ENCODE measurements at regions not wholly inside any gene's neighbourhood (a gene's known extent, or its start where the extent isn't known, plus 50 kb on each side); places are given as distances from the start of the nearest gene placed in this dataset.

GRCh38 chr1:34330061-34330460 is 153.4 kb downstream of the C1orf94 start:
- no peak for DNase-seq (ENCODE audit: low read depth)

GRCh38 chr1:34331020-34331926 is 154.6 kb downstream of the C1orf94 start:
- DNase-seq (ENCODE audit: low read depth): no peak

GRCh38 chr1:34332996-34333395 is 156.3 kb downstream of the C1orf94 start:
- DNase-seq (ENCODE audit: low read depth): no peak

- no peak for DNase-seq (ENCODE audit: low read depth)
Measured at GRCh38 chr1:34338871-34339270, 162.2 kb downstream of the C1orf94 start.

- DNase-seq (ENCODE audit: low read depth): no peak
Measured at GRCh38 chr1:34341896-34342295, 165.2 kb downstream of the C1orf94 start.

GRCh38 chr1:34342334-34342733 is 165.6 kb downstream of the C1orf94 start:
- DNase-seq (ENCODE audit: low read depth): no peak

- no peak for DNase-seq (ENCODE audit: low read depth)
Measured at GRCh38 chr1:34346128-34346527, 169.4 kb downstream of the C1orf94 start.

GRCh38 chr1:34353409-34353808 is 176.7 kb downstream of the C1orf94 start:
- DNase-seq (ENCODE audit: low read depth): no peak

- DNase-seq (ENCODE audit: low read depth): no peak
Measured at GRCh38 chr1:34354367-34354766, 177.7 kb downstream of the C1orf94 start.

GRCh38 chr1:34356853-34357252 is 180.1 kb downstream of the C1orf94 start:
- DNase-seq (ENCODE audit: low read depth): no peak

- DNase-seq (ENCODE audit: low read depth): no peak
Measured at GRCh38 chr1:34358636-34359035, 181.9 kb downstream of the C1orf94 start.

GRCh38 chr1:34359411-34359810 is 182.7 kb downstream of the C1orf94 start:
- no peak for DNase-seq (ENCODE audit: low read depth)

GRCh38 chr1:34360574-34360973 is 183.9 kb downstream of the C1orf94 start:
- no peak for DNase-seq (ENCODE audit: low read depth)

- no peak for DNase-seq (ENCODE audit: low read depth)
Measured at GRCh38 chr1:34361121-34361520, 184.4 kb downstream of the C1orf94 start.

- DNase-seq (ENCODE audit: low read depth): no peak
Measured at GRCh38 chr1:34361781-34362357, 185.2 kb downstream of the C1orf94 start.

GRCh38 chr1:34362949-34363348 is 186.2 kb downstream of the C1orf94 start:
- no peak for DNase-seq (ENCODE audit: low read depth)

- DNase-seq (ENCODE audit: low read depth): no peak
Measured at GRCh38 chr1:34363447-34363846, 186.7 kb downstream of the C1orf94 start.

- DNase-seq (ENCODE audit: low read depth): no peak
Measured at GRCh38 chr1:34363915-34364314, 187.2 kb downstream of the C1orf94 start.

- DNase-seq (ENCODE audit: low read depth): no peak
Measured at GRCh38 chr1:34364376-34364775, 187.7 kb downstream of the C1orf94 start.

GRCh38 chr1:34365295-34365694 is 188.6 kb downstream of the C1orf94 start:
- no peak for DNase-seq (ENCODE audit: low read depth)

- DNase-seq (ENCODE audit: low read depth): no peak
Measured at GRCh38 chr1:34366875-34367624, 190.3 kb downstream of the C1orf94 start.

GRCh38 chr1:34367954-34368353 is 191.2 kb downstream of the C1orf94 start:
- no peak for DNase-seq (ENCODE audit: low read depth)

Measured in HS-5 (cell line).